ENCODE measurements at regions not wholly inside any gene's neighbourhood (a gene's known extent, or its start where the extent isn't known, plus 50 kb on each side); places are given as distances from the start of the nearest gene placed in this dataset.

GRCh38 chr2:128710242-128710641 is 391.6 kb upstream of the HS6ST1 start:
- no peak for TF ChIP-seq EZH2 (IDR thresholded peaks at IDR 0.05; ENCODE audit: low read length, unreplicated experiment)
- TF ChIP-seq CTCF (conservative IDR thresholded peaks at IDR 0.05; ENCODE audit: low read depth, low read length): no peak
